ENCODE measurements at regions not wholly inside any gene's neighbourhood (a gene's known extent, or its start where the extent isn't known, plus 50 kb on each side); places are given as distances from the start of the nearest gene placed in this dataset.

DNA sequence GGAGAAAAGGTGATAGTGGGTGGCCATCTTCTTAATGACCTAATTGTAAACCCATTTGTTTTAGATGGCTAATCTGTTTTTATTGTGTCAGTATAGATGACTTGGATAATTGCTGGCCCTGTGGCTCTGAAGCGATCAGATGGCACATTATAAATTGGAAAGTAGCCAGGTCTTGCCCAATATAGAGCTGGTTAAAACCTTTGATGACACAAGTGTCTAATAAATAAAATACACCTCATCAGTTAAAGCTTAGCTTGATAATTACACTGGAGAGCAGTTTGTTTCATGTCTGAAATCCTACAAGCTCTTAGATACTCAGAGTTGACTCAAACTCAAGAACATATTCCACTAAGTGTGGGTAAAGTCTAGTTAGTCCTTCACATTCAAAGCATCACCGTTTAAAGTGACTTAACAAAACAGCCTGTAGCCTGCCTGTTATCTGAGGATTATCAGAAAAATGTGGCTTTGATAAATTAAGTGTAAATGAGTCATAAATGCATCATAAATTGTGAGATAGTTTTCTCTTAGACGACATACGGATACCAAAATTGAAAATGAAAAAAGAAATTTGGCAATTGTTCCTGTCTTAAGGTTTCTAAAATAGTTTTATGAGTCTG is 280.9 kb downstream of the LRIG3 start:
- Mint-ChIP-seq H3K27me3 (ENCODE audit: insufficient read depth, unreplicated experiment) (no peaks in the 10 kb centered on the region), H3K9me3 (ENCODE audit: unreplicated experiment) (no peaks in the 10 kb centered on the region), H3K36me3 (ENCODE audit: insufficient read depth, unreplicated experiment) (no peaks in the 10 kb centered on the region), H3K4me1 (ENCODE audit: insufficient read depth, unreplicated experiment) (no peaks in the 10 kb centered on the region), H3K4me3 (ENCODE audit: unreplicated experiment) (no peak overlapping the region), H3K27ac (ENCODE audit: low read depth, unreplicated experiment) (no peak overlapping the region)
- no TSS peak for BruUV-seq (replicated peaks)
- peak; percentile 39 for DNase-seq (ENCODE audit: unreplicated experiment)
- POLR2A ChIA-PET: interaction anchor here (0.7 to 1.4 kb wide), 2 partner anchors 11 to 277 kb away, joined by 3 read pairs; no protein-coding TSS in a partner anchor
- TF ChIP-seq, protein P1, sequence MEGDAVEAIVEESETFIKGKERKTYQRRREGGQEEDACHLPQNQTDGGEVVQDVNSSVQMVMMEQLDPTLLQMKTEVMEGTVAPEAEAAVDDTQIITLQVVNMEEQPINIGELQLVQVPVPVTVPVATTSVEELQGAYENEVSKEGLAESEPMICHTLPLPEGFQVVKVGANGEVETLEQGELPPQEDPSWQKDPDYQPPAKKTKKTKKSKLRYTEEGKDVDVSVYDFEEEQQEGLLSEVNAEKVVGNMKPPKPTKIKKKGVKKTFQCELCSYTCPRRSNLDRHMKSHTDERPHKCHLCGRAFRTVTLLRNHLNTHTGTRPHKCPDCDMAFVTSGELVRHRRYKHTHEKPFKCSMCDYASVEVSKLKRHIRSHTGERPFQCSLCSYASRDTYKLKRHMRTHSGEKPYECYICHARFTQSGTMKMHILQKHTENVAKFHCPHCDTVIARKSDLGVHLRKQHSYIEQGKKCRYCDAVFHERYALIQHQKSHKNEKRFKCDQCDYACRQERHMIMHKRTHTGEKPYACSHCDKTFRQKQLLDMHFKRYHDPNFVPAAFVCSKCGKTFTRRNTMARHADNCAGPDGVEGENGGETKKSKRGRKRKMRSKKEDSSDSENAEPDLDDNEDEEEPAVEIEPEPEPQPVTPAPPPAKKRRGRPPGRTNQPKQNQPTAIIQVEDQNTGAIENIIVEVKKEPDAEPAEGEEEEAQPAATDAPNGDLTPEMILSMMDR (IDR thresholded peaks at IDR 0.05; ENCODE audit: unreplicated experiment): no peak
- CTCF ChIA-PET: no interaction called here
- intact Hi-C loops (cut with micrococcal nuclease): no loop called here

DNA sequence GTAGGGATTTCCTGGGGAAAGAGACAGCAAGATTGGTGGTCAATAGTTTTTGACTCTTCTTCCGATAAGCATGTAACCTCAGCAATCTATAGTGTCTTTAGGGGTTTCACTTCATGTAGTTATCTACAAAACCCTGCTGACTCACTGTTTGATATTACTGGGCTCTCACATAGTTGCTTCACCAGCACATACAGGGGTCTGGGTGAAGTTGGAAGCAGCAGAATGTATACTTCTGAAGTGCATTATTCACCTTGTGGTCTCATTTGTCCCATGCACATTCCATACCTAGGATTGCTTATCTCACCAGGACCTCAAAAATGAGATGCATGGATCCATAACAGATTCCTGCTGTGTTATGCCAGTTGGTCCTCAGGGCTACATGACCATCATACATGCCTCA is 280.0 kb downstream of the LRIG3 start:
- ChIA-PET CTCF (no interaction called here), POLR2A (interaction anchor here (0.7 kb wide), 1 partner anchor 276 kb away, joined by 3 read pairs; no protein-coding TSS in a partner anchor)
- no peak overlapping the region for H3K27ac Mint-ChIP-seq (ENCODE audit: low read depth, unreplicated experiment)
- intact Hi-C loops (cut with micrococcal nuclease): no loop called here
- DNase-seq (ENCODE audit: unreplicated experiment): no peak
- H3K9me3 Mint-ChIP-seq (ENCODE audit: unreplicated experiment): no peaks in the 10 kb centered on the region
- TF ChIP-seq, protein P1 (IDR thresholded peaks at IDR 0.05; ENCODE audit: unreplicated experiment): no peak
- H3K27me3 Mint-ChIP-seq (ENCODE audit: insufficient read depth, unreplicated experiment): no peaks in the 10 kb centered on the region
- no TSS peak for BruUV-seq (replicated peaks)
- no peak overlapping the region for H3K4me3 Mint-ChIP-seq (ENCODE audit: unreplicated experiment)
- H3K36me3 Mint-ChIP-seq (ENCODE audit: insufficient read depth, unreplicated experiment): no peaks in the 10 kb centered on the region
- no peaks in the 10 kb centered on the region for H3K4me1 Mint-ChIP-seq (ENCODE audit: insufficient read depth, unreplicated experiment)

DNA sequence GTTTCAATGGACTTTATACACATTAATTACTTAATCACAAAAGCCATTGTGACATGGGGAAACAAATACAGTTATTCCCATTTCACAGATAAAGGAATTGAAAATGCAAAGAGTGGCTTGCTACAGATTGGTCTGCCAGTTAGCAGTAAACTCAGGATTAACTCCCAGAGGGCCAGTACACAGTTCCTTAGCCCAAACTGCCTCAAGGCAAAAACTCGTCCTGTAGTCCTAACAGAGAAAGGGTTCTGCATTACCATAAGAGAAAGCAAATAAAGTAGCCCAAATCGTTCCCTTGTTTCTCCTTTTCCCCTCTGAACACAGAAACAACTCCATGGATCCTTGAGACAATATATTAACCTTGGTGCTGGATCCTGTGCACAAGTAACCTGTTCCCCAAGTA is 274.4 kb downstream of the LRIG3 start:
- no peaks in the 10 kb centered on the region for H3K4me1 Mint-ChIP-seq (ENCODE audit: insufficient read depth, unreplicated experiment)
- no peak overlapping the region for H3K4me3 Mint-ChIP-seq (ENCODE audit: unreplicated experiment)
- no peak for DNase-seq (ENCODE audit: unreplicated experiment)
- no peaks in the 10 kb centered on the region for H3K27me3 Mint-ChIP-seq (ENCODE audit: insufficient read depth, unreplicated experiment)
- ChIA-PET POLR2A (no interaction called here), CTCF (no interaction called here)
- TF ChIP-seq, protein P1 (IDR thresholded peaks at IDR 0.05; ENCODE audit: unreplicated experiment): no peak
- no TSS peak for BruUV-seq (replicated peaks)
- no peak overlapping the region for H3K27ac Mint-ChIP-seq (ENCODE audit: low read depth, unreplicated experiment)
- intact Hi-C loops (cut with micrococcal nuclease): no loop called here
- no peaks in the 10 kb centered on the region for H3K36me3 Mint-ChIP-seq (ENCODE audit: insufficient read depth, unreplicated experiment)
- H3K9me3 Mint-ChIP-seq (ENCODE audit: unreplicated experiment): no peaks in the 10 kb centered on the region

DNA sequence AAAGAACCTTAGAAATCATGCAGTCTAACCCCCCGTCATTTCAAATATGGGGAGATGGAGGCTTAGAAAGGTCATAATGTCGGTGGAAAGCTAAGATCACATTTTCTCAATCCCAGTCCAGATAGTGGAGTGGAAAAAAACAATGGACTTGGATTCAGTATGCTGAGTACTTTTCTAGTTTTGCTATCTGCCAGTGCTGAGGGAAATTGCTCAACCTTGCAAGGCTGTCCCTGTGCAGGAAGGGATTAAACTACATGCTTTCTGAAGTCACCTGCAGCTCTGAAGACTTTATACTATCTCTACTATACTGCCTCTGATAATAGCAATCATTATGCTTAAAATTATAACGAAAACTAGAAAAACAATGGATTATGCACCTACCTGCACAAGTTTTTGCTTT is 272.8 kb downstream of the LRIG3 start:
- intact Hi-C loops (cut with micrococcal nuclease): no loop called here
- BruUV-seq (replicated peaks): no TSS peak
- POLR2A ChIA-PET: interaction anchor here (1.5 kb wide), 1 partner anchor 19 kb away, joined by 3 read pairs; no protein-coding TSS in a partner anchor
- CTCF ChIA-PET: interaction anchor here (0.7 to 1.3 kb wide), 2 partner anchors 22 to 69 kb away, joined by 3 read pairs; no protein-coding TSS in a partner anchor
- no peak for DNase-seq (ENCODE audit: unreplicated experiment)
- TF ChIP-seq, protein P1 (IDR thresholded peaks at IDR 0.05; ENCODE audit: unreplicated experiment): no peak
- Mint-ChIP-seq H3K4me3 (ENCODE audit: unreplicated experiment) (no peak overlapping the region), H3K27me3 (ENCODE audit: insufficient read depth, unreplicated experiment) (no peaks in the 10 kb centered on the region), H3K9me3 (ENCODE audit: unreplicated experiment) (no peaks in the 10 kb centered on the region), H3K4me1 (ENCODE audit: insufficient read depth, unreplicated experiment) (no peaks in the 10 kb centered on the region), H3K27ac (ENCODE audit: low read depth, unreplicated experiment) (no peak overlapping the region), H3K36me3 (ENCODE audit: insufficient read depth, unreplicated experiment) (no peaks in the 10 kb centered on the region)

All from MCF 10A (cell line).